ENCODE measurements at regions not wholly inside any gene's neighbourhood (a gene's known extent, or its start where the extent isn't known, plus 50 kb on each side); places are given as distances from the start of the nearest gene placed in this dataset.
A peak's percentile ranks its signal among the peaks of the same experiment; 100 is the strongest.
"Not testable (repeated sequence)": the region's sequence is repeated elsewhere in the genome, so short reads cannot be mapped to it uniquely, and the experiment has no call there.

DNA sequence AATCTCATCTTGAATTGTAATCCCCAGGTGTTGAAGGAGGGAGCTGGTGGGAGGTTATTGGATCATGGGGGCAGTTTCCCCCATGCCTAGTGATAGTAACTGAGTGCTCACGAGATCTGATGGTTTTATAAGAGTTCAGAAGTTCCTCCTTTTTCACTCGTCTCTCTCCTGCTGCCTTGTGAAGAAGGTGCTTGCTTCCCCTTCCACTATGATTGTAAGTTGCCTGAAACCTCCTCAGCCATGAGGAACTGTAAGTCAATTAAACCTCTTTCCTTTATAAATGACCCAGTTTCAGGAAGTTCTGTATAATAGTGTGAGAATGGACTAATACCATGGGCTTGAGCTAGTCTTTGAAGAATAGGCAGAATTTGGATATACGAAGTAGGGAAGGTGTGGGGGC, 113.9 kb downstream of the RIN2 start:
- no peaks in the 10 kb centered on the region for H3K4me1 ChIP-seq (ENCODE audit: low read length)
- H4K20me1 ChIP-seq (ENCODE audit: insufficient read depth, low read length), result no peaks in the 10 kb centered on the region
- H3K9me3 ChIP-seq (ENCODE audit: insufficient read depth, low read length), result peaks cover 14% of the 10 kb centered on the region
- TF ChIP-seq EZH2phosphoT487 (IDR thresholded peaks at IDR 0.05; ENCODE audit: low read depth), result no peak
- TF ChIP-seq, protein P1, sequence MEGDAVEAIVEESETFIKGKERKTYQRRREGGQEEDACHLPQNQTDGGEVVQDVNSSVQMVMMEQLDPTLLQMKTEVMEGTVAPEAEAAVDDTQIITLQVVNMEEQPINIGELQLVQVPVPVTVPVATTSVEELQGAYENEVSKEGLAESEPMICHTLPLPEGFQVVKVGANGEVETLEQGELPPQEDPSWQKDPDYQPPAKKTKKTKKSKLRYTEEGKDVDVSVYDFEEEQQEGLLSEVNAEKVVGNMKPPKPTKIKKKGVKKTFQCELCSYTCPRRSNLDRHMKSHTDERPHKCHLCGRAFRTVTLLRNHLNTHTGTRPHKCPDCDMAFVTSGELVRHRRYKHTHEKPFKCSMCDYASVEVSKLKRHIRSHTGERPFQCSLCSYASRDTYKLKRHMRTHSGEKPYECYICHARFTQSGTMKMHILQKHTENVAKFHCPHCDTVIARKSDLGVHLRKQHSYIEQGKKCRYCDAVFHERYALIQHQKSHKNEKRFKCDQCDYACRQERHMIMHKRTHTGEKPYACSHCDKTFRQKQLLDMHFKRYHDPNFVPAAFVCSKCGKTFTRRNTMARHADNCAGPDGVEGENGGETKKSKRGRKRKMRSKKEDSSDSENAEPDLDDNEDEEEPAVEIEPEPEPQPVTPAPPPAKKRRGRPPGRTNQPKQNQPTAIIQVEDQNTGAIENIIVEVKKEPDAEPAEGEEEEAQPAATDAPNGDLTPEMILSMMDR (IDR thresholded peaks at IDR 0.05; ENCODE audit: low read depth, low read length), result no peak
- no peaks in the 10 kb centered on the region for H3K79me2 ChIP-seq (ENCODE audit: low read length)
- no peak overlapping the region for H2AFZ ChIP-seq (ENCODE audit: low read depth, low read length)
- H3K9ac ChIP-seq (ENCODE audit: low read length), result no peak overlapping the region
- H3K4me2 ChIP-seq (ENCODE audit: low read length), result no peak overlapping the region
- no peak overlapping the region for H3K4me3 ChIP-seq (ENCODE audit: low read length)
- H3K36me3 ChIP-seq (replicated peaks; ENCODE audit: low read depth, low read length), result no peaks in the 10 kb centered on the region
- H3K27ac ChIP-seq (ENCODE audit: low read length), result no peak overlapping the region
- no peaks in the 10 kb centered on the region; the same call in 1 of the 2 replicates for H3K27me3 ChIP-seq (ENCODE audit: low read depth, low read length)

DNA sequence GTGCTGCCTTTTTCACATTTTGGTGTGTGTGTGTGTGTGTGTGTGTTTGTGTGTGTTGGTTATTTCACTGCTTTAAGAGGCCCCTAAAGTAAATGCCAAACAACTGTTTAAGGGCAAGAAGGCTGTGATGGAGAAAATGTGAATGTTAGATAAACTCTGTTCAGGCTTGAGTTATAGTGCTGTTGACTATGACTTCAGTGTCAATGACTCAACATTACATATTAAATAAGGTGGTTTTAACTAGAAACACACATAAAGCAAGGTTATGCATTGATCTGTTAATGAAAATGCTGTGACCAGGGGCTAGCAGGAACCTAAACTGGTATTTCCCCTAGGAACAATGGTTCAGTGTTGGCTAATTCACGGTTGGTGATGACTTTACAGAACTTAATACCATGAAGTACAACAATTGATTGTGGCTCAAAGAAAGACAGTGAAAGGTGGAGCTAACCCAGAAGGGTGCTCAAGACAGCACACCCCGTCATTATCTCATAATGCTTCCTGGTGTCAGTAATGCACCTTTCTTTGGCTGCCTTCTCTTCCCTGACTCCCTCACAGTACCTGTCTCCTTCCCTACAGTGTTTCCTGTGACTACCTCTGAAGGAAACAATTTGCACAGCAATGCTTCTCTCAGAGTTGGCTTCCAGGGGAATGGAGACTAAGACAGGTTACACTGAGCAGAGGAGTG, 116.1 kb downstream of the RIN2 start:
- no peak overlapping the region for H3K4me2 ChIP-seq (ENCODE audit: low read length)
- H2AFZ ChIP-seq (ENCODE audit: low read depth, low read length), result no peak overlapping the region
- no peak overlapping the region for H3K9ac ChIP-seq (ENCODE audit: low read length)
- H3K36me3 ChIP-seq (replicated peaks; ENCODE audit: low read depth, low read length), result no peaks in the 10 kb centered on the region
- no peak overlapping the region for H3K27ac ChIP-seq (ENCODE audit: low read length)
- no peaks in the 10 kb centered on the region for H3K79me2 ChIP-seq (ENCODE audit: low read length)
- no peak overlapping the region for H3K4me3 ChIP-seq (ENCODE audit: low read length)
- TF ChIP-seq EZH2phosphoT487 (IDR thresholded peaks at IDR 0.05; ENCODE audit: low read depth), result no peak
- TF ChIP-seq, protein P1 (IDR thresholded peaks at IDR 0.05; ENCODE audit: low read depth, low read length), result no peak
- H3K4me1 ChIP-seq (ENCODE audit: low read length), result no peaks in the 10 kb centered on the region
- H4K20me1 ChIP-seq (ENCODE audit: insufficient read depth, low read length), result no peaks in the 10 kb centered on the region
- H3K27me3 ChIP-seq (ENCODE audit: low read depth, low read length), result no peaks in the 10 kb centered on the region; the same call in 1 of the 2 replicates
- peaks cover 14% of the 10 kb centered on the region for H3K9me3 ChIP-seq (ENCODE audit: insufficient read depth, low read length)

DNA sequence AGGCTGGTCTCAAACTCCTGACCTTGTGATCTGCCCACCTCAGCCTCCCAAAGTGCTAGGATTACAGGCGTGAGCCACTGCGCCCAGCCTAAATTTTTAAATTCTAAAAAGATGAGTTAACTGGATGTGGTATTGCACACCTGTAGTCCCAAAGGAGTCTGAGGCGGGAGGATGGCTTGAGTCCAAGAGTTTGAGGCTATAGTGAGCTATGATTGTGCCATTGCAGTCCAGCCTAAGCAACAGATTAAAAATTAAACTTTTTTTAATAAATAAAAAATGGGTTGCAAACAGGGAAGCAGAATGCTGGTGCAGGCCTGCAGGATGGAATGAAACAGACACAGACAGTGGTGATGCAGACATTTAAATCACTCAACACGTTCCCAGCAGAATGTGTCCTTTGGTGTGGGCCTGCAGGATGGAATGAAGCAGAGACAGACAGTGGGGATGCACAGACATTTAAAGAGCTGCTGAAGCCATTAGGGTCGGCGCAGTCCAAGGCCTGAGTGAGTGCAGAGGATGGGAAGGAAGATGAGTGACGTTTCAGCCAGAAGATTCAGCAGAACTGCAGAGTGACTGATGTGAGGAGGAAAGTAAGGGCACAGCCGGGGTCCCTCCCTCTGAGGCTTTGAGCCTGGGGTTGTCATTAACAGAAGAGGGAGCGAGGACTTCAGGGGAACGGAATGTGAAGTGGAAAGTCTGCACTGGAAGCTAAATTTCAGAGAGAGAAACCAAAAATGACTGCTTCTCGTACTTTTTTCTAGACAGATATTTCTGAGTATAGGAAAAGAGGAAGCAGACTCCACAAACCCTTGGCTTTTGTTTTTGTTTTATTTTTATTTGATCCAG, 117.5 kb downstream of the RIN2 start:
- Histone ChIP-seq H3K9me3 (ENCODE audit: insufficient read depth, low read length) (peaks cover 14% of the 10 kb centered on the region), H2AFZ (ENCODE audit: low read depth, low read length) (peak overlapping the region; percentile 45; the same call in 1 of the 2 replicates), H3K27me3 (ENCODE audit: low read depth, low read length) (peaks cover 3% of the 10 kb centered on the region; the same call in 1 of the 2 replicates), H3K27ac (ENCODE audit: low read length) (no peak overlapping the region), H3K79me2 (ENCODE audit: low read length) (no peaks in the 10 kb centered on the region), H3K36me3 (replicated peaks; ENCODE audit: low read depth, low read length) (no peaks in the 10 kb centered on the region), H4K20me1 (ENCODE audit: insufficient read depth, low read length) (no peaks in the 10 kb centered on the region), H3K4me2 (ENCODE audit: low read length) (no peak overlapping the region), H3K4me3 (ENCODE audit: low read length) (no peak overlapping the region), H3K9ac (ENCODE audit: low read length) (no peak overlapping the region), H3K4me1 (ENCODE audit: low read length) (no peaks in the 10 kb centered on the region)
- TF ChIP-seq, protein P1 (IDR thresholded peaks at IDR 0.05; ENCODE audit: low read depth, low read length), result no peak
- TF ChIP-seq EZH2phosphoT487 (IDR thresholded peaks at IDR 0.05; ENCODE audit: low read depth), result no peak

DNA sequence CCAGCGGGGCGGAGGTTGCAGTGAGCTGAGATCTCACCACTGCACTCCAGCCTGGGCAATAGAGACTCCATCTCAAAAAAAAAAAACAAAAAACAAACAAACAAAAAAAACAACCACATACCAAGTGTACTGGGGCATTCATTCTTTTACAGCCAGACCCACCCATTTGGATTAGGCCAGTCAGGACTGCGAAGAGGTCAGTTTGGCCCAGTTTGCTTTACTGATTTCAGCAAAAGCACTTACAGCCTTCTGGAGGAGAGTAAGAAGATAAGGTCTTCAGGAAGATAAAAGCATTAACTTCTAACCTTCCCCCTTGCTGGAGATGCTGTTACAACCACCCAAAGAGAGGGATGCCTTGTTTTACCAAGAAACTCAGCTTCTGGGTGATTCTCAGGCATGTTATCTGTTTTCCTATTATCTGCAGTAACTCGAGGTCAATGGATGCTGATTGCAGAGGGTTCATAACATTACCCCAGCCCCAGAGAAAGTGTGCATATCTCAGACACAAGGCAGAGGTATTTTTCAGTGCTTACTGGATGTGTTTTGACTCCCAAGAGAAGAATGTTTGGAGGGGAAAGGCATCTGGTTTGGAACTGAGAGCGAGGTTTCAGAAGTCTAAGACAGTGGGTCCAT, 118.9 kb downstream of the RIN2 start:
- Histone ChIP-seq H4K20me1 (ENCODE audit: insufficient read depth, low read length) (no peaks in the 10 kb centered on the region), H3K36me3 (replicated peaks; ENCODE audit: low read depth, low read length) (no peaks in the 10 kb centered on the region), H3K4me2 (ENCODE audit: low read length) (no peak overlapping the region), H3K27me3 (ENCODE audit: low read depth, low read length) (peaks cover 8% of the 10 kb centered on the region), H3K9me3 (ENCODE audit: insufficient read depth, low read length) (peaks cover 14% of the 10 kb centered on the region), H3K79me2 (ENCODE audit: low read length) (no peaks in the 10 kb centered on the region), H3K4me1 (ENCODE audit: low read length) (no peaks in the 10 kb centered on the region), H2AFZ (ENCODE audit: low read depth, low read length) (no peak overlapping the region), H3K4me3 (ENCODE audit: low read length) (no peak overlapping the region), H3K9ac (ENCODE audit: low read length) (no peak overlapping the region), H3K27ac (ENCODE audit: low read length) (no peak overlapping the region)
- TF ChIP-seq EZH2phosphoT487 (IDR thresholded peaks at IDR 0.05; ENCODE audit: low read depth), result no peak
- TF ChIP-seq, protein P1 (IDR thresholded peaks at IDR 0.05; ENCODE audit: low read depth, low read length), result no peak

DNA sequence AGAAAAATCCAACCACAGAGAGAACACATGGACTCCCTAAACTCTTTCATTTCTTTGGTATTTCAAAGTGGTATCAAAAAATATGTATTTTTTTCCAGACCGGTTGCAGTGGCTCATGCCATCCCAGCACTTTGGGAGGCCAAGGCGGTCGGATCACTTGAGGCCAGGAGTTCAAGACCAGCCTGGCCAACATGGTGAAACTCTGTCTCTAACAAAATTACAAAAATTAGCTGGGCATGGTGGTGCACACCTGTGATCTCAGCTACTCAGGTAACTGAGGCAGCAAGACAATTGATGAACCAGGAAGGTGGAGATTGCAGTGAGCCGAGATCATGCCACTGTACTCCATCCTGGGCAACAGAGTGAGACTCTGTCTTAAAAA, 121.8 kb downstream of the RIN2 start:
- H3K9ac ChIP-seq (ENCODE audit: low read length); H3K79me2 ChIP-seq (ENCODE audit: low read length); H2AFZ ChIP-seq (ENCODE audit: low read depth, low read length); H3K4me2 ChIP-seq (ENCODE audit: low read length); H3K4me3 ChIP-seq (ENCODE audit: low read length); H3K27ac ChIP-seq (ENCODE audit: low read length); H3K4me1 ChIP-seq (ENCODE audit: low read length); H4K20me1 ChIP-seq (ENCODE audit: insufficient read depth, low read length); H3K9me3 ChIP-seq (ENCODE audit: insufficient read depth, low read length); H3K36me3 ChIP-seq (replicated peaks; ENCODE audit: low read depth, low read length): not testable (repeated sequence)
- H3K27me3 ChIP-seq (ENCODE audit: low read depth, low read length), result peaks cover 16% of the 10 kb centered on the region
